DND-41 (cell line): ENCODE measurements at regions not wholly inside any gene's neighbourhood (a gene's known extent, or its start where the extent isn't known, plus 50 kb on each side); places are given as distances from the start of the nearest gene placed in this dataset.

ENCODE experiments used
- CTCF ChIP-seq: IDR thresholded peaks from 2 replicates; pipeline ENCODE4 v1.5.1; 2012; ENCODE audit warnings: borderline replicate concordance, low read length, moderate library complexity, mild to moderate bottlenecking; ENCODE audit not compliant: poor library complexity, severe bottlenecking; ENCODE audit errors: extremely low read depth
- EZH2 ChIP-seq: IDR thresholded peaks from 3 replicates; pipeline ENCODE4 v1.6.1; 2012; ENCODE audit warnings: borderline replicate concordance, low read depth, mild to moderate bottlenecking, moderate library complexity, low read length, inconsistent platforms; ENCODE audit not compliant: severe bottlenecking

GRCh38 chr12:115225845-115226244 lies 541.9 kb upstream of the TBX3 start:
- TF ChIP-seq CTCF (no peak), EZH2 (no peak)
